Fibroblast of mammary gland (primary cell): ENCODE measurements at regions not wholly inside any gene's neighbourhood (a gene's known extent, or its start where the extent isn't known, plus 50 kb on each side); places are given as distances from the start of the nearest gene placed in this dataset.

Experiments used
- DNase-seq: peaks from one replicate; pipeline ENCODE4 v3.0.0-alpha.2; 2010; ENCODE audit warnings: low read depth
- H3K4me3 ChIP-seq: 2 replicates; pipeline ENCODE4 v1.5.1; 2011; ENCODE audit warnings: low read depth, mild to moderate bottlenecking, low read length, moderate library complexity; ENCODE audit not compliant: control insufficient read depth
- CTCF ChIP-seq: conservative IDR thresholded peaks from 2 replicates; pipeline ENCODE4 v1.5.1; 2011; ENCODE audit warnings: low read depth, low read length, inconsistent platforms; ENCODE audit not compliant: control insufficient read depth, insufficient read depth

GRCh38 chr3:1773679-1774078 lies 325.0 kb upstream of the CNTN4 start:
- no peak for DNase-seq
- no peak for TF ChIP-seq CTCF
- H3K4me3 ChIP-seq, result no peak overlapping the region

GRCh38 chr3:1774597-1774996 lies 324.1 kb upstream of the CNTN4 start:
- TF ChIP-seq CTCF, result no peak
- no peak for DNase-seq
- no peak overlapping the region for H3K4me3 ChIP-seq

- no peak for TF ChIP-seq CTCF
- DNase-seq, result no peak
These were observed 323.3 kb upstream of the CNTN4 start for GRCh38 chr3:1775321-1775720.

GRCh38 chr3:1783995-1784394 lies 314.7 kb upstream of the CNTN4 start:
- H3K4me3 ChIP-seq, result no peak overlapping the region
- no peak for TF ChIP-seq CTCF
- no peak for DNase-seq

More at GRCh38 chr3:1775321-1775720, 323.3 kb upstream of the CNTN4 start:
- no peak overlapping the region for H3K4me3 ChIP-seq

- no peak for DNase-seq
- no peak for TF ChIP-seq CTCF
- H3K4me3 ChIP-seq, result no peak overlapping the region
These were observed 311.6 kb upstream of the CNTN4 start for GRCh38 chr3:1787094-1787493.

- no peak for TF ChIP-seq CTCF
- no peak for DNase-seq
- no peak overlapping the region for H3K4me3 ChIP-seq
These were observed 306.2 kb upstream of the CNTN4 start for GRCh38 chr3:1792466-1792865.
